Epidermal melanocyte (primary cell): ENCODE measurements at regions not wholly inside any gene's neighbourhood (a gene's known extent, or its start where the extent isn't known, plus 50 kb on each side); places are given as distances from the start of the nearest gene placed in this dataset.
"Not testable (repeated sequence)": the region's sequence is repeated elsewhere in the genome, so short reads cannot be mapped to it uniquely, and the experiment has no call there.

Source experiments
- DNase-seq: peaks from one replicate; pipeline ENCODE4 v3.0.0; 2011; ENCODE audit warnings: low spot score; ENCODE audit not compliant: insufficient read length

- no peak for DNase-seq
Measured at GRCh38 chr17:72363089-72363610, 242.3 kb downstream of the SOX9 start.

GRCh38 chr17:72365857-72366414, 245.1 kb downstream of the SOX9 start:
- no peak for DNase-seq

- no peak for DNase-seq
Measured at GRCh38 chr17:72366626-72367025, 245.8 kb downstream of the SOX9 start.

GRCh38 chr17:72368191-72368590, 247.4 kb downstream of the SOX9 start:
- DNase-seq: no peak

- DNase-seq: no peak
Measured at GRCh38 chr17:72369366-72369765, 248.5 kb downstream of the SOX9 start.

GRCh38 chr17:72370819-72371218, 250.0 kb downstream of the SOX9 start:
- DNase-seq: no peak

GRCh38 chr17:72372185-72372584, 251.4 kb downstream of the SOX9 start:
- DNase-seq: no peak

- DNase-seq: no peak
Measured at GRCh38 chr17:72373910-72374741, 253.3 kb downstream of the SOX9 start.

GRCh38 chr17:72376526-72377345, 255.9 kb downstream of the SOX9 start:
- DNase-seq: peak; percentile 48

- DNase-seq: no peak
Measured at GRCh38 chr17:72378414-72379390, 257.9 kb downstream of the SOX9 start.

GRCh38 chr17:72379516-72379915, 258.7 kb downstream of the SOX9 start:
- DNase-seq: no peak

GRCh38 chr17:72380120-72380519, 259.3 kb downstream of the SOX9 start:
- no peak for DNase-seq

- DNase-seq: no peak
Measured at GRCh38 chr17:72380737-72381136, 259.9 kb downstream of the SOX9 start.

GRCh38 chr17:72381597-72382397, 261.0 kb downstream of the SOX9 start:
- DNase-seq: no peak

GRCh38 chr17:72382971-72383722, 262.3 kb downstream of the SOX9 start:
- DNase-seq: no peak

- no peak for DNase-seq
Measured at GRCh38 chr17:72385475-72385874, 264.7 kb downstream of the SOX9 start.

- not testable (repeated sequence) for DNase-seq
Measured at GRCh38 chr17:72386173-72386572, 265.4 kb downstream of the SOX9 start.

GRCh38 chr17:72386619-72387237, 265.9 kb downstream of the SOX9 start:
- DNase-seq: no peak

- no peak for DNase-seq
Measured at GRCh38 chr17:72387487-72387886, 266.7 kb downstream of the SOX9 start.
